OCI-LY1 (cell line): ENCODE measurements at regions not wholly inside any gene's neighbourhood (a gene's known extent, or its start where the extent isn't known, plus 50 kb on each side); places are given as distances from the start of the nearest gene placed in this dataset.

Experiments used
- H2AFZ ChIP-seq: fragments of 200-600 bp; sonication (generic), shearing (Covaris generic); 2 replicates; pipeline ENCODE4 v1.6.0; 2014; ENCODE audit warnings: antibody characterized with exemption, mild to moderate bottlenecking, low read length
- H3F3A ChIP-seq: fragments of 200-600 bp; sonication (generic), shearing (Covaris generic); 2 replicates; pipeline ENCODE4 v1.6.0; 2014; ENCODE audit warnings: mild to moderate bottlenecking, antibody characterized with exemption, low read length, moderate library complexity; ENCODE audit not compliant: insufficient read depth
- H3K27ac ChIP-seq: fragments of 200-600 bp; sonication (generic); 2 replicates; pipeline ENCODE4 v1.5.1; 2014; ENCODE audit warnings: low read length, mixed run types, mild to moderate bottlenecking, low read depth; ENCODE audit not compliant: poor library complexity, severe bottlenecking
- H3K27me3 ChIP-seq: fragments of 200-600 bp; sonication (generic); 2 replicates; pipeline ENCODE4 v1.6.0; 2014; ENCODE audit warnings: antibody characterized with exemption, mild to moderate bottlenecking, low read length, moderate library complexity; ENCODE audit not compliant: insufficient read depth
- H3K36me3 ChIP-seq: fragments of 200-600 bp; sonication (generic); 2 replicates; pipeline ENCODE4 v1.6.1; 2014; ENCODE audit warnings: mild to moderate bottlenecking, antibody characterized with exemption, low read length, moderate library complexity, mixed read lengths; ENCODE audit not compliant: insufficient read depth
- H3K4me1 ChIP-seq: fragments of 200-600 bp; sonication (generic); 2 replicates; pipeline ENCODE4 v1.5.1; 2014; ENCODE audit warnings: mild to moderate bottlenecking, low read length, moderate library complexity; ENCODE audit not compliant: insufficient read depth, severe bottlenecking
- H3K4me2 ChIP-seq: fragments of 200-600 bp; sonication (generic), shearing (Covaris generic); 2 replicates; pipeline ENCODE4 v1.6.1; 2014; ENCODE audit warnings: low read length
- H3K4me3 ChIP-seq: fragments of 200-600 bp; sonication (generic); 2 replicates; pipeline ENCODE4 v1.5.1; 2014; ENCODE audit warnings: low read length, low read depth, mild to moderate bottlenecking, mixed read lengths; ENCODE audit not compliant: poor library complexity, severe bottlenecking
- H3K79me2 ChIP-seq: fragments of 200-600 bp; shearing (Covaris generic); 2 replicates; pipeline ENCODE4 v1.6.1; 2016; ENCODE audit warnings: mixed run types, low read length, mixed read lengths; ENCODE audit not compliant: insufficient read depth
- H3K9ac ChIP-seq: fragments of 200-600 bp; sonication (generic), shearing (Covaris generic); 2 replicates; pipeline ENCODE4 v1.6.1; 2014; ENCODE audit warnings: mild to moderate bottlenecking, low read length, mixed read lengths
- H3K9me2 ChIP-seq: fragments of 200-600 bp; sonication (generic), shearing (Covaris generic); 2 replicates; pipeline ENCODE4 v1.6.1; 2014; ENCODE audit warnings: low read depth, mild to moderate bottlenecking, low read length, mixed read lengths
- H3K9me3 ChIP-seq: fragments of 200-600 bp; shearing (Covaris generic); 2 replicates; pipeline ENCODE4 v1.6.1; 2014; ENCODE audit warnings: low read length, mixed read lengths
- H4K20me1 ChIP-seq: fragments of 200-600 bp; sonication (generic), shearing (Covaris generic); 2 replicates; pipeline ENCODE4 v1.6.0; 2016; ENCODE audit warnings: mild to moderate bottlenecking, low read length; ENCODE audit not compliant: insufficient read depth
- CTCF ChIP-seq: fragments of 200-600 bp; sonication (generic), shearing (Covaris generic); IDR thresholded peaks from 2 replicates; pipeline ENCODE4 v1.5.1; 2017; ENCODE audit warnings: mild to moderate bottlenecking, antibody characterized with exemption, low read length, moderate library complexity, mixed read lengths
- EZH2 ChIP-seq: fragments of 200-600 bp; sonication (generic), shearing (Covaris generic); IDR thresholded peaks from 2 replicates; pipeline ENCODE4 v1.8.0; 2017; ENCODE audit warnings: borderline replicate concordance, mixed run types, mild to moderate bottlenecking, antibody characterized with exemption, low read length, moderate library complexity, mixed read lengths

GRCh38 chr5:159814805-159815585, 101.3 kb upstream of the ADRA1B start:
- no peaks in the 10 kb centered on the region for H4K20me1 ChIP-seq
- H2AFZ ChIP-seq: no peak overlapping the region
- TF ChIP-seq EZH2: no peak
- TF ChIP-seq CTCF: no peak
- no peaks in the 10 kb centered on the region for H3F3A ChIP-seq
- H3K4me1 ChIP-seq: no peaks in the 10 kb centered on the region
- no peak overlapping the region for H3K4me3 ChIP-seq
- H3K9me2 ChIP-seq: no peaks in the 10 kb centered on the region
- no peak overlapping the region for H3K4me2 ChIP-seq
- H3K9me3 ChIP-seq: no peaks in the 10 kb centered on the region
- H3K9ac ChIP-seq: no peak overlapping the region
- no peaks in the 10 kb centered on the region for H3K79me2 ChIP-seq
- no peaks in the 10 kb centered on the region for H3K36me3 ChIP-seq
- no peak overlapping the region for H3K27ac ChIP-seq
- H3K27me3 ChIP-seq: no peaks in the 10 kb centered on the region

- Histone ChIP-seq H3K4me2 (no peak overlapping the region), H3K27ac (no peak overlapping the region), H3K9me2 (no peaks in the 10 kb centered on the region), H3K27me3 (no peaks in the 10 kb centered on the region), H4K20me1 (no peaks in the 10 kb centered on the region), H3K9ac (no peak overlapping the region), H3K9me3 (no peaks in the 10 kb centered on the region), H3K79me2 (no peaks in the 10 kb centered on the region), H3K4me3 (no peak overlapping the region), H3K36me3 (no peaks in the 10 kb centered on the region), H3K4me1 (no peaks in the 10 kb centered on the region), H3F3A (no peaks in the 10 kb centered on the region), H2AFZ (no peak overlapping the region)
- TF ChIP-seq CTCF: no peak
- no peak for TF ChIP-seq EZH2
Measured at GRCh38 chr5:159817262-159818029, 98.8 kb upstream of the ADRA1B start.

GRCh38 chr5:159819591-159820411, 96.5 kb upstream of the ADRA1B start:
- Histone ChIP-seq H4K20me1 (no peaks in the 10 kb centered on the region), H3F3A (no peaks in the 10 kb centered on the region), H2AFZ (no peak overlapping the region), H3K4me3 (no peak overlapping the region), H3K9ac (no peak overlapping the region), H3K79me2 (no peaks in the 10 kb centered on the region), H3K4me2 (no peak overlapping the region), H3K9me2 (no peaks in the 10 kb centered on the region), H3K36me3 (no peaks in the 10 kb centered on the region), H3K27ac (no peak overlapping the region), H3K27me3 (no peaks in the 10 kb centered on the region), H3K4me1 (no peaks in the 10 kb centered on the region), H3K9me3 (no peaks in the 10 kb centered on the region)
- TF ChIP-seq EZH2 (no peak), CTCF (no peak)
